ENCODE measurements at regions not wholly inside any gene's neighbourhood (a gene's known extent, or its start where the extent isn't known, plus 50 kb on each side); places are given as distances from the start of the nearest gene placed in this dataset.
A peak's percentile ranks its signal among the peaks of the same experiment; 100 is the strongest.

DNA sequence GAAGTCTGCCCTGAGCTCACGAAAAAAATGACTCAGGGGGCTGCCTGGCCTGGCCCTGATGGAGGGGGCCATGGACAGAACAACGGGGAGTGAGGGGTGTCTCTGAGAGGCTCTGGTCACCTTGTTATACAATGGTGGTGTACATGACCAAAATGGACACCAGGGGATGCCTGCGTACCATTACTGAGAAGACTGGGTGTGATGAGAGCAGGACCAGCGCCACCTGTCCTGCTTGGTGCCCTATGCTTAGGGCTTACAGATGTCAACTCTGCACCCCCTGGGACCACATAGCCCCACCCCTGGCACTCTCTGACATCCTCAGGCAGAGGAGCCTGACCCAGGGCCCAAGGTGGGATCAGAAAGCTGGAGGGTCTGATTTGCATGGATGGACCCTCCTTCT, 104.8 kb downstream of the ZNF280B start:
- Mint-ChIP-seq H3K4me3 (no peak overlapping the region), H3K9me3 (no peaks in the 10 kb centered on the region), H3K27me3 (peaks cover 6% of the 10 kb centered on the region), H3K27ac (no peak overlapping the region), H3K4me1 (peaks cover under 1% of the 10 kb centered on the region), H3K36me3 (ENCODE audit: low read depth) (no peaks in the 10 kb centered on the region)
- no peak for ATAC-seq
- no peak for DNase-seq

DNA sequence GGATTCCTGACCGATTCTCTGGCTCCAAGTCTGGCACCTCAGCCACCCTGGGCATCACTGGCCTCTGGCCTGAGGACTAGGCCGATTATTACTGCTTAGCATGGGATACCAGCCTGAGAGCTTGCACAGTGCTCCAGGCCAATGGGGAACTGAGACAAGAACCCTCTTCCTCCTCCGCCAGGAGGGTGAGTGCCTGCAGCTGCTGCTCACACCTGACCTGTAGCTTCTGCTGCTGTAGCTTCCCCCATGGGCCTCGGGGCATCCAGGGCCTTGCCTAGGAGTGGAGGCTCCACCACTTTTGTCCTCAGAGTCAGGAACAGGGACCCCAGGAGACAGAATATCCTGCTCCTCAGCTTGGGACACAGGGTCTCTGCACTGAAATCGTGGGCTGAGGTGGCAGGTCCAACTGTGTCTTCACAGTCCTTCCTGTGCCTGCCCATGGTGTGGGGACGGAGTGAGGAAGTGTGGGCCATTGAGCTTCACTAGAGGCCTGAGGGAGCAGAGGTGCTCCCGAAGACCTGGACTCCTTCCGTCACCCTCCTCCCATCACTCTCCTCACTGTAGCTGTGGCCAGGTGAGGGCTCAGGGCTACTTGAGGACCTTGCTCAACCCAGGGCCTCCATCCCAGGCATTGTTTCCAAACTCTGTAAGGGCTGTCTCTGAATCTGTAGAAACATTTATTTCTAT, 103.8 kb downstream of the ZNF280B start:
- no peaks in the 10 kb centered on the region for H3K36me3 Mint-ChIP-seq (ENCODE audit: low read depth)
- no peak for DNase-seq
- H3K9me3 Mint-ChIP-seq, result no peaks in the 10 kb centered on the region
- no peak overlapping the region for H3K4me3 Mint-ChIP-seq
- H3K4me1 Mint-ChIP-seq, result peaks cover 1% of the 10 kb centered on the region
- peaks cover 8% of the 10 kb centered on the region for H3K27me3 Mint-ChIP-seq
- H3K27ac Mint-ChIP-seq, result no peak overlapping the region
- ATAC-seq, result no peak

DNA sequence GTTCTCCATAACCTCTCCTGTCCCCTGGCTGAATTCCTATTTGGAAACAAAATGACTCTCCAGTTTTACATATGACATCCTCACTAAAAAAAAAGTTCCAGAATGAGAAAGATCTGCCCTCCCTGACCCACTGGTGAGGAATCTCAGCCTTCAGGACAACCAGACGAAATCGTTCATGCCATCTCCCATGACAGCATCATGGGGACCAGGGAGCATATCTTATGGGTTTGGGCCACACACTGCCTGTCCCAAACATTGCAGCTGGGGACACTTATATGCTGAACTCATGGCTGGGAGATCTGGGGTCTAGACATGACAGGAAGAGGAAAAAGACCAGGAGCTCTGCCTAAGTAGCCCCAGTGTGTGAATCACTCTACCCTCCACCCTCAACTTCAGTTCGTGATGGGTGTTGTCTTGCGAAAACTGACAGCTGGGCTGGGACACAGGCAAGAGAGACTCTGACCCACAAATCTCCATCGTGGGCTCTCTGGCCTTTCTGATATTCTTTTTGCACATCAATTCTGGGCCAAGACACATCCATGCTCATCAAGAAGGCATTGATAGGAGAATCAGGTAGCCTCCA, 102.0 kb downstream of the ZNF280B start:
- peaks cover 17% of the 10 kb centered on the region for H3K27me3 Mint-ChIP-seq
- H3K27ac Mint-ChIP-seq, result no peak overlapping the region
- H3K9me3 Mint-ChIP-seq, result no peaks in the 10 kb centered on the region
- no peak overlapping the region for H3K4me3 Mint-ChIP-seq
- no peaks in the 10 kb centered on the region for H3K36me3 Mint-ChIP-seq (ENCODE audit: low read depth)
- no peak for ATAC-seq
- DNase-seq, result no peak
- H3K4me1 Mint-ChIP-seq, result peaks cover 5% of the 10 kb centered on the region

DNA sequence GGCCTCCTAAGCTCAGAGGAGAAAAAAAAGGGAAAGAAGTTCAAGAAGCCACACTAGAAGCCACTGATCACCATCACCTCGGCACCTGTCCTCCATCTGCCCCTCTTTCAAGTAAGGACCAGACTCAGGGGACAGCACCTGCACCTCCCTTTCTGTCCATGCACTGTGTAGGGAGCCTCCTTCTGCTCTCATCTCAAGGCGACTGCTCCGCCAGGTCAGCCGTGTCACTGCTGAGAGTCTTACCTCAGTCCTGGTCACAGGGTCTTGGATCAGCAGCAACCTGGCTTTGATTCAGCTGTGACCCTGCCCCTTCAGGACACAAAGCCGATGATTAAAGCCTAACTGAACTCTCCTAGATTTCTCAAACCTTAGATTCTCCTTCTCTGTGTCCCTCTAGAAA, 101.5 kb downstream of the ZNF280B start:
- peaks cover 19% of the 10 kb centered on the region for H3K27me3 Mint-ChIP-seq
- H3K4me1 Mint-ChIP-seq, result peaks cover 5% of the 10 kb centered on the region
- H3K9me3 Mint-ChIP-seq, result no peaks in the 10 kb centered on the region
- H3K27ac Mint-ChIP-seq, result no peak overlapping the region
- DNase-seq, result no peak
- ATAC-seq, result no peak
- H3K36me3 Mint-ChIP-seq (ENCODE audit: low read depth), result no peaks in the 10 kb centered on the region
- H3K4me3 Mint-ChIP-seq, result no peak overlapping the region

DNA sequence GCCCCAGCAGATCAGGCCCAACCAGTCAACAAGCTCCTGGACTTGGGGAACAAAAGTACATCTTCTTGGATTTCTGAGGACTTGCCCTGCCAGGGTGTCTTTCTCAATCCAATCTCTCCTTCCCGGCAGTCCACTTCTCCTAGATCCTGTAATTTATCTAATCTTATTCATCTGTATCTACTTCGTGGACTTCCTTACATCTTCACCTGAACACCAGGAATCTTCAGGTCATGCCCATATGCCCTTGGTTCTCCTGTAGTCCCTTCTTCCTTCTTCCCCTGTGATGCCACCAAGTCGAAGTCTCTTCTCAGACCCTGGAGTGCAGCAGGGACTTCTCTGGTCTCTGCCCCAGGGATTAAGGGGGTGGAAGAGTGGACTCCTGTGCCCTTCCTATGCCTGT, 100.3 kb downstream of the ZNF280B start:
- no peak for ATAC-seq
- peaks cover 5% of the 10 kb centered on the region for H3K4me1 Mint-ChIP-seq
- DNase-seq, result no peak
- H3K27ac Mint-ChIP-seq, result no peak overlapping the region
- H3K36me3 Mint-ChIP-seq (ENCODE audit: low read depth), result no peaks in the 10 kb centered on the region
- no peaks in the 10 kb centered on the region for H3K9me3 Mint-ChIP-seq
- peaks cover 30% of the 10 kb centered on the region for H3K27me3 Mint-ChIP-seq
- no peak overlapping the region for H3K4me3 Mint-ChIP-seq

DNA sequence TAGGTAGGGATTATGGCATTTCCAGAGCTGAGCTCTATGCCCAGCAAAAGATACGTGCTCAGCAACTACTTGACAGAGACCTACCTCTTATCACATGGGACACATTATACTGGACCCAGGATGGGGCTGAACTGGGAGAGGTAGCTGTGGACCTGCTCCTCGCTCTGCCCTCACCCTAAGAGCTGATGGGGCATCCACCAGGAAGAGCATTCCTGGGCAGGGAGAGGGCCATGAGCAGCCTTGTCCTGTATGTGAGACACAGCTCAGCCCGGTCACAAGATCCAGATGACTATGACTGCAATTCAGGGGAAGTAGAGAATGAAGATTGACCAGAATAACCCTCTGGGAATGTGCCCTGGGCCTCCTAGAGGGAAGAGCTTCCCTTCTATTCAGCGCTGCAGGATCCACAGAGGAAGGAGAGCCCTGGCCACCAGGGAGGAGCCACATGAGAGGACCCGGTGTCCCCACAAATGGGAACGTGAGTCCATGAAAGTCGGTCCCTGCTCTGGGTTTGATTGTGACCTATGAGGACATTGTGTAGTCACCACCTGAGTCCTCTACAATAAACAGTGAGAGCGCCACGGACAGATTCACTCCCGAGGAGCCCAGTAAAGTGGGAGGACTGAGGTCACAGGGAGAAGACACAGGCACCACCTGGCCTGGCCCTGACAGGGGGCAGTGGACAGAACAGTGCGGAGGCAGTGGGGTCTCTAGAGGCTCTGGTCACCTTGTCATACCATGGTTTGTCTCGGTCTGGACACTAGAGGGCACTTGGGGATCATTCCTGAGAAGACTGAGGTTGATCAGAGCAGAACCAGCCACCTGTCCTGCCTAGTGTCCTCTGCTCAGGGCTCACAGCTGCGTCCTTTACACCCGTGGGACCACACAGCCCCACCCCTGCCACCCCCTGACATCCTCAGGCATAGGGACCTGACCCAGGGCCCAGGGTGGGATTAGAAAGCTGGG, 99.5 kb downstream of the ZNF280B start:
- H3K9me3 Mint-ChIP-seq, result no peaks in the 10 kb centered on the region
- H3K4me1 Mint-ChIP-seq, result peaks cover 5% of the 10 kb centered on the region
- DNase-seq, result no peak
- H3K4me3 Mint-ChIP-seq, result no peak overlapping the region
- H3K36me3 Mint-ChIP-seq (ENCODE audit: low read depth), result no peaks in the 10 kb centered on the region
- H3K27ac Mint-ChIP-seq, result no peak overlapping the region
- peaks cover 30% of the 10 kb centered on the region for H3K27me3 Mint-ChIP-seq
- ATAC-seq, result no peak

DNA sequence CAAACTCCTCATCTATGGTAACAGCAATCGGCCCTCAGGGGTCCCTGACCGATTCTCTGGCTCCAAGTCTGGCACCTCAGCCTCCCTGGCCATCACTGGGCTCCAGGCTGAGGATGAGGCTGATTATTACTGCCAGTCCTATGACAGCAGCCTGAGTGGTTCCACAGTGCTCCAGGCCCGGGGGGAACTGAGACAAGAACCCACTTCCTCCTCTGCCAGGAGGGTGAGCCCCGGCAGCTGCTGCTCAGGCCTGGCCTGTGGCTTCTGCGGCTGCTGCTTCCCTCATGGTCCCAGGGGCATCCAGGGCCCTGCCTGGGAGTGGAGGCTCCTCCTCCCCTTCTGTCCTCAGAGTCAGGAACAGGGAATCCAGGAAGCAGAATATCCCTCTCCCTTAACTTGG, 98.4 kb downstream of the ZNF280B start:
- Mint-ChIP-seq H3K36me3 (ENCODE audit: low read depth) (no peaks in the 10 kb centered on the region), H3K9me3 (no peaks in the 10 kb centered on the region), H3K27ac (no peak overlapping the region), H3K4me1 (peaks cover 5% of the 10 kb centered on the region), H3K27me3 (peaks cover 32% of the 10 kb centered on the region), H3K4me3 (no peak overlapping the region)
- ATAC-seq (peak; percentile 49), DNase-seq (peak; percentile 18)

DNA sequence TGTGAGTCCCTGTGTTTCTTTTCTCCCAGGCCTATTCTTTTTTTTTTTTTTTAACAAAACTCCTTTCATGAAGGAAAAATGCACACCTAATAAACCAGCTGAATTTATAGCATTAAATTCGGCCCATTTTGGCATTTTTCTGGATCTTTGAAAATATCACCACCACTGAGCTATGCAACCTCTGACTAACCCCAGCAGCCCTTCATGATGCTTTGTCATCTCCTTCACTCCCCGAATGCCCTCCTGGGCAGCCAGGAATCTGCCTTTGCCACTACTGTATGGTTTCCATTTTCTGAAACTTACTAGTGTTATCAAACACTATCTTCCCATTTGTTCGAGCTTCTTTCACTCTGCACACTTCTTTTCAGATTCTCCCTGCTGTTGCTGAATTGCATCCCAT, 97.9 kb downstream of the ZNF280B start:
- peaks cover 32% of the 10 kb centered on the region for H3K27me3 Mint-ChIP-seq
- no peak overlapping the region for H3K4me3 Mint-ChIP-seq
- no peak overlapping the region for H3K27ac Mint-ChIP-seq
- no peak for ATAC-seq
- no peaks in the 10 kb centered on the region for H3K9me3 Mint-ChIP-seq
- no peaks in the 10 kb centered on the region for H3K36me3 Mint-ChIP-seq (ENCODE audit: low read depth)
- DNase-seq, result no peak
- H3K4me1 Mint-ChIP-seq, result peaks cover 5% of the 10 kb centered on the region

DNA sequence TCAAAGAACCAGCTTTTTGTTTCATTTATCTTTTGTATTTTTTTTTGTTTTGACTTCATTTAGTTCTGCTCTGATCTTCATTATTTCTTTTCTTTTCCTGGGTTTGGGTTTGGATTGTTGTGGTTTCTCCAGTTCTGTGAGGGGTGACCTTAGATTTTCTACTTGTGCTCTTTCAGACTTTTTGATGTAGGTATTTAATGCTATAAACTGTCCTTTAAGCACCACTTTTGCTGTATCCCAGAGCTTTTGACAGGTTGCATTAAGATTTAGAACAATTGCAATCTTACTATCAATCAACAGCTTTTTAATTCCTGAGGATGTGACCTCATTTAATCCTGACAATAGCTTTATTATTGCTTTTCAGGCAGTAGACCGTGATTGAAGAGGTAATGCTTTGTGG, 94.3 kb downstream of the ZNF280B start:
- H3K4me1 Mint-ChIP-seq, result peaks cover 3% of the 10 kb centered on the region
- DNase-seq (no peak), ATAC-seq (no peak)
- H3K27me3 Mint-ChIP-seq, result peaks cover 35% of the 10 kb centered on the region
- no peaks in the 10 kb centered on the region for H3K9me3 Mint-ChIP-seq
- no peak overlapping the region for H3K4me3 Mint-ChIP-seq
- H3K27ac Mint-ChIP-seq, result no peak overlapping the region
- no peaks in the 10 kb centered on the region for H3K36me3 Mint-ChIP-seq (ENCODE audit: low read depth)

DNA sequence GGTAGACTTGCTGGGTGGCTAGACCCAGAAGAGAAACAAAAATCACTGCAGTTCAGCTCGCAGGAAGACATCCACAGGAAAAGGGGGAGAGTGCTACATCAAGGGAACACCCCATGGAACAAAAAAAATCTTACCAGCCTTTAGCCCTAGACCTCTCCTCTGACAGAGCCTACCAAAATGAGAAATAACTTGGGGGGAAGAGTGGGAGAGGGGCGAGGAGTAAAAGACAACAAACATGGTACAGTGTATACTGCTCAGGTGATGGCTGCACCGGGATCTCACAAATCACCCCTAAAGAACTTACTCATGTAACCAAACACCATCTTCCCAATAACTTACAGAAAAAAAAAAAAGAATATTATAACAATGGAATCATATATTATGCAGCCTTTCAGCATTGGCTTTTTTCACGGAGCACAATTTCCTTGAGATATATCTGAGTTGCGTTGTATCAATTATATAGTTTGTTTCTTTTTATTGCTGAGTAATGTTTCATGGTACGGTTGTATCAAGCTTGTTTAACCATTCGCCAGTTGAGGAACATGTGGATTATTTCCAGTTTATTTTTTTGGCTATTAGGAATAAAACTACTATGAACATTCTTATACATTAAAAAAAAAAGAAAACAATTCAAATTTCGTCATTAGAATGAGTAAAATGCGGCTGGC, 90.9 kb downstream of the ZNF280B start:
- H3K27me3 Mint-ChIP-seq, result peaks cover 24% of the 10 kb centered on the region
- no peaks in the 10 kb centered on the region for H3K36me3 Mint-ChIP-seq (ENCODE audit: low read depth)
- ATAC-seq (no peak), DNase-seq (no peak)
- peaks cover 3% of the 10 kb centered on the region for H3K4me1 Mint-ChIP-seq
- H3K27ac Mint-ChIP-seq, result no peak overlapping the region
- H3K4me3 Mint-ChIP-seq, result no peak overlapping the region
- H3K9me3 Mint-ChIP-seq, result no peaks in the 10 kb centered on the region

DNA sequence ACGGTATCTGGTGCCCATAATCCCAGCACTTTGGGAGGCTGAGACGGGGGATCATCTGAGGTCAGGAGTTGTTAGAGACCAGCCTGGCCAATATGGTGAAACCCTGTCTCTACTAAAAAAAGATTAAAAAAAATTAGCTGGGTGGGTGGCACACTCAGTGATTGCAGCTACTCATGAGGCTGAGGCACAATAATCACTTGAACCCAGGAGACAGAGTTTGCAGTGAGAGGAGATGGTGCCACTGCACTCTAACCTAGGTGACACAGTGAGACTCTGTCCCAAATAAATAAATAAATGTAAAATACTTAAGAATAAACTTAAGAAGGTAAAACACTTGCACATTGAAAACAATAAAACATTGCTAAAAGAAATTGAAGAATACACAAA, 90.4 kb downstream of the ZNF280B start:
- Mint-ChIP-seq H3K9me3 (no peaks in the 10 kb centered on the region), H3K4me3 (no peak overlapping the region), H3K4me1 (peaks cover 5% of the 10 kb centered on the region), H3K27me3 (peaks cover 19% of the 10 kb centered on the region), H3K27ac (no peak overlapping the region), H3K36me3 (ENCODE audit: low read depth) (no peaks in the 10 kb centered on the region)
- ATAC-seq (no peak), DNase-seq (no peak)

DNA sequence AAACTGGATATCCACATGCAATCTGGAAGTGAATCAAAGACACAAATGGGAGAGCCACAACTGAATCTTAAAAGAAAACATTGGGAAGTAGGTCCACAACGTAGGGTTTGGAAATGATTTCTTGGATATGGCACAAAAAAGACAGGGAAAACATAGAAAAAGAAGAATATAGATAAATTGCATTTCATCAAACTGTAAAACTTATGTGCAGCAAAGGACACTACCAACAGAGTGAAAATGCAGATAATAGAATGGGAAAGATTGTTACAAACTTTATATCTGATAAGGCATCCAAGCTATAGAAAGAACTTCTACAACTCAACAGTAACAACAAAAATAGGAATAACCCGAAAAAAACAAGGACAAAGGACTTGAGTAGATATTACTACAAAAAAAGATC, 89.6 kb downstream of the ZNF280B start:
- H3K27ac Mint-ChIP-seq, result no peak overlapping the region
- peaks cover 5% of the 10 kb centered on the region for H3K4me1 Mint-ChIP-seq
- no peak for ATAC-seq
- no peak for DNase-seq
- H3K27me3 Mint-ChIP-seq, result peaks cover 19% of the 10 kb centered on the region
- H3K4me3 Mint-ChIP-seq, result no peak overlapping the region
- H3K9me3 Mint-ChIP-seq, result no peaks in the 10 kb centered on the region
- H3K36me3 Mint-ChIP-seq (ENCODE audit: low read depth), result no peaks in the 10 kb centered on the region

DNA sequence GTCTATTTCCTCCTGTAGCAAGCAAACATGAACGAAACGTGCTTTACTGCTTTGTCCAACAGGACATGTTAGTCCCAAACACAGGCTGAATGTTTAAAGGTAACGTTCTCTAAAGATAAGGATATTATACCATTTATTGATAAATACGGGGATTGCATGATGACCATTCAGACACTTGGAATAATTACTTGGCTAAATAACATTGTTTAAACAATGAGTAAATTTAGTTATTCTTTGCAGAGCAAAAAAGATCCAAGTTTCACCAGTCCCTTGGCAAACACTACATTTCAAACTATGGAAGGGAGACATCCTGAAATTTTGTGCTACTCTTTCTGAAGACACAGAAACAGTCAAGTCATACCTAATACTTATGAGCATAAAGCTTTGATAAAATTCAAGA, 88.0 kb downstream of the ZNF280B start:
- ATAC-seq, result no peak
- H3K36me3 Mint-ChIP-seq (ENCODE audit: low read depth), result no peaks in the 10 kb centered on the region
- H3K4me1 Mint-ChIP-seq, result peaks cover 7% of the 10 kb centered on the region
- peaks cover 24% of the 10 kb centered on the region for H3K27me3 Mint-ChIP-seq
- no peak for DNase-seq
- no peaks in the 10 kb centered on the region for H3K9me3 Mint-ChIP-seq
- no peak overlapping the region for H3K4me3 Mint-ChIP-seq
- H3K27ac Mint-ChIP-seq, result no peak overlapping the region

DNA sequence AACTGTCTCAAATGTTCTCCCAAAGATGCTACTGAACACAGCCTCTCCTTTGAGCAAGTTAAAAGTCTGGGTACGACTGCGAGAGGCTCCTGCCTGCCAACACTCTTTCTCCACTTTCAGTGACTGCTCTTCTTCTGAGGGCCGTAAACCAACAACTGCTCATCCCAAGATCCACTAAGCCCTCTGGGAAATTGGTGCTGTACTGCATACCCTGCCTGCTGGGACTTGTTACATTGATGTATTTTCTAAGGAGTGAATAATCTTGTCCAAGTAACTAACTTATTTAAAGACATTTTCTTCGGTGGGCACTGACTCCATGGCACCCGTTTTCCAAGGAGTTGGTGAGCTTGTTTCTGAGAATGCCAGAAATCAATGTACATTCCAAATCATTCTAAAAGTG, 87.2 kb downstream of the ZNF280B start:
- no peak for ATAC-seq

More for the DNA sequence above, 87.2 kb downstream of the ZNF280B start:
- H3K27ac Mint-ChIP-seq, result no peak overlapping the region
- H3K36me3 Mint-ChIP-seq (ENCODE audit: low read depth), result no peaks in the 10 kb centered on the region
- DNase-seq, result no peak
- no peak overlapping the region for H3K4me3 Mint-ChIP-seq
- H3K27me3 Mint-ChIP-seq, result peaks cover 20% of the 10 kb centered on the region
- peaks cover 7% of the 10 kb centered on the region for H3K4me1 Mint-ChIP-seq
- no peaks in the 10 kb centered on the region for H3K9me3 Mint-ChIP-seq
